Loucy (cell line): ENCODE measurements at regions not wholly inside any gene's neighbourhood (a gene's known extent, or its start where the extent isn't known, plus 50 kb on each side); places are given as distances from the start of the nearest gene placed in this dataset.

Experiments
- EZH2phosphoT487 ChIP-seq: fragments of 200-600 bp; IDR thresholded peaks from 2 replicates; pipeline ENCODE4 v1.6.1; 2018; ENCODE audit warnings: antibody characterized with exemption, mild to moderate bottlenecking, moderate library complexity, borderline replicate concordance
- TF ChIP-seq, protein P1 (sequence below): fragments of 200-600 bp; sonication (generic); conservative IDR thresholded peaks from 2 replicates; pipeline ENCODE4 v1.5.1; 2014; ENCODE audit warnings: mild to moderate bottlenecking, antibody characterized with exemption, low read length

- TF ChIP-seq, protein P1, sequence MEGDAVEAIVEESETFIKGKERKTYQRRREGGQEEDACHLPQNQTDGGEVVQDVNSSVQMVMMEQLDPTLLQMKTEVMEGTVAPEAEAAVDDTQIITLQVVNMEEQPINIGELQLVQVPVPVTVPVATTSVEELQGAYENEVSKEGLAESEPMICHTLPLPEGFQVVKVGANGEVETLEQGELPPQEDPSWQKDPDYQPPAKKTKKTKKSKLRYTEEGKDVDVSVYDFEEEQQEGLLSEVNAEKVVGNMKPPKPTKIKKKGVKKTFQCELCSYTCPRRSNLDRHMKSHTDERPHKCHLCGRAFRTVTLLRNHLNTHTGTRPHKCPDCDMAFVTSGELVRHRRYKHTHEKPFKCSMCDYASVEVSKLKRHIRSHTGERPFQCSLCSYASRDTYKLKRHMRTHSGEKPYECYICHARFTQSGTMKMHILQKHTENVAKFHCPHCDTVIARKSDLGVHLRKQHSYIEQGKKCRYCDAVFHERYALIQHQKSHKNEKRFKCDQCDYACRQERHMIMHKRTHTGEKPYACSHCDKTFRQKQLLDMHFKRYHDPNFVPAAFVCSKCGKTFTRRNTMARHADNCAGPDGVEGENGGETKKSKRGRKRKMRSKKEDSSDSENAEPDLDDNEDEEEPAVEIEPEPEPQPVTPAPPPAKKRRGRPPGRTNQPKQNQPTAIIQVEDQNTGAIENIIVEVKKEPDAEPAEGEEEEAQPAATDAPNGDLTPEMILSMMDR = no peak
- no peak for TF ChIP-seq EZH2phosphoT487
Measured at GRCh38 chr15:37370941-37371340, 270.6 kb upstream of the MEIS2 start.
